Spleen (tissue), 11 donors: ENCODE measurements at regions not wholly inside any gene's neighbourhood (a gene's known extent, or its start where the extent isn't known, plus 50 kb on each side); places are given as distances from the start of the nearest gene placed in this dataset.

Source experiments
- DNase-seq: peaks from one replicate; pipeline ENCODE4 v3.0.0-alpha.2; 2020
- H3K27ac ChIP-seq, 8 donors: fragments of 200-600 bp; sonication (generic) in 7 of 8; 1 replicate in 4 of 8; 2 replicates in 4 of 8; pipeline versions ENCODE4 v1.5.0 to v1.8.0; 2016 to 2021; ENCODE audit warnings: inconsistent platforms in 4 of 8, mild to moderate bottlenecking in 4 of 8, moderate library complexity in 1 of 8
- H3K27me3 ChIP-seq, 7 donors: fragments of 200-600 bp; sonication (generic) in 6 of 7; replicated peaks in 1 of 7; 1 replicate in 4 of 7; 2 replicates in 3 of 7; pipeline versions ENCODE4 v1.5.0 to v1.8.0; 2016 to 2021; ENCODE audit warnings: inconsistent platforms in 3 of 7, mild to moderate bottlenecking in 1 of 7
- H3K36me3 ChIP-seq, 6 donors: fragments of 200-600 bp; sonication (generic) in 5 of 6; 1 replicate in 4 of 6; 2 replicates in 2 of 6; pipeline versions ENCODE4 v1.5.0 to v1.8.0; 2016 to 2021; ENCODE audit warnings: inconsistent platforms in 2 of 6
- H3K4me1 ChIP-seq, 6 donors: fragments of 200-600 bp; sonication (generic) in 5 of 6; 1 replicate in 3 of 6; 2 replicates in 3 of 6; pipeline versions ENCODE4 v1.5.0 to v1.8.0; 2016 to 2021; ENCODE audit warnings: inconsistent platforms in 3 of 6
- H3K4me3 ChIP-seq, 8 donors: fragments of 200-600 bp; sonication (generic) in 7 of 8; 1 replicate in 4 of 8; 2 replicates in 4 of 8; pipeline versions ENCODE4 v1.5.0 to v1.8.0; 2016 to 2021; ENCODE audit warnings: inconsistent platforms in 4 of 8, mild to moderate bottlenecking in 4 of 8, moderate library complexity in 2 of 8
- H3K9me3 ChIP-seq, 8 donors: fragments of 200-600 bp; sonication (generic) in 7 of 8; 1 replicate in 4 of 8; 2 replicates in 4 of 8; pipeline versions ENCODE4 v1.5.0 to v1.8.0; 2016 to 2021; ENCODE audit warnings: inconsistent platforms in 4 of 8
- CTCF ChIP-seq, 11 experiments: fragments of 200-600 bp in 7 of 11; fragments of 450-650 bp in 4 of 11; sonication (generic) in 4 of 11; IDR thresholded peaks in 8 of 11; conservative IDR thresholded peaks in 3 of 11; 1 replicate in 7 of 11; 2 replicates in 4 of 11; pipeline versions ENCODE4 v1.4.0 to v1.8.0; 2016 to 2021; ENCODE audit warnings: antibody characterized with exemption in 11 of 11, inconsistent platforms in 4 of 11, mild to moderate bottlenecking in 1 of 11
- POLR2A ChIP-seq, 3 donors: fragments of 450-650 bp; IDR thresholded peaks; one replicate each; pipeline ENCODE4 v1.5.1; 2017; ENCODE audit warnings: antibody characterized with exemption in 3 of 3, mild to moderate bottlenecking in 1 of 3
- POLR2AphosphoS5 ChIP-seq, 3 donors: sonication (generic); formaldehyde crosslinking; IDR thresholded peaks; one replicate each; pipeline ENCODE4 v1.5.1; 2017; ENCODE audit warnings: antibody characterized with exemption in 3 of 3
- WGBS, 5 donors: extraction: QIAGEN DNeasy Blood & Tissue Kit in 3 of 5; methylation state at CpG; one replicate each; pipeline versions ENCODE4 v1.1.5 to v1.1.7; 2013 to 2018; 5-methylcytosine and 5-hydroxymethylcytosine counted together
- intact Hi-C: fragments of 100-400 bp; cut with DNase I; formaldehyde crosslinking; loops from one replicate; pipeline ENCODE4 v1.15.0; 2023; ENCODE audit warnings: low total_unique reads
- donor health status: healthy with polysubstance abuse.
- donor health status: DM: no; HTN: no; CAD: no; lungs with moderate emphysema.
- donor health status: DM: no; HTN: no; CAD: no.
- donor health status: Bipolar disorder and iron deficiency.
- donor health status: healthy.
- donor health status: DM: no; HTN: no; CAD: no.
- donor health status: DM: yes; HTN: yes; CAD: no.

- no peaks in the 10 kb centered on the region for H3K4me1 ChIP-seq
- DNase-seq: no peak
- no peaks in the 10 kb centered on the region for H3K36me3 ChIP-seq
- no peak for TF ChIP-seq POLR2AphosphoS5 (IDR thresholded peaks at IDR 0.05)
- TF ChIP-seq CTCF (IDR thresholded peaks at IDR 0.05 in 8 of 11, conservative IDR thresholded peaks at IDR 0.05 in 3 of 11): no peak
- TF ChIP-seq POLR2A (IDR thresholded peaks at IDR 0.05): no peak
- H3K4me3 ChIP-seq: no peak overlapping the region
- H3K9me3 ChIP-seq: no peaks in the 10 kb centered on the region
- WGBS, 5 donors: 67 to 89% (median 80%) methylated on average over 2 of the region's 2 CpGs
- H3K27ac ChIP-seq: no peak overlapping the region
- no peaks in the 10 kb centered on the region for H3K27me3 ChIP-seq
- intact Hi-C loops: no loop called here
These were observed 70.8 kb upstream of the CHRDL1 start for GRCh38 chrX:110866421-110866820.

GRCh38 chrX:110863883-110864282, 68.3 kb upstream of the CHRDL1 start:
- no peak overlapping the region for H3K27ac ChIP-seq
- H3K27me3 ChIP-seq: peaks cover 0 to 10% (median 0%) of the 10 kb centered on the region in 7 donors
- WGBS, 5 donors: 53 to 96% (median 74%) methylated on average over 1 of the region's 1 CpG
- H3K36me3 ChIP-seq: no peaks in the 10 kb centered on the region
- no peaks in the 10 kb centered on the region for H3K4me1 ChIP-seq
- no peak for DNase-seq
- no peaks in the 10 kb centered on the region for H3K9me3 ChIP-seq
- TF ChIP-seq POLR2AphosphoS5 (IDR thresholded peaks at IDR 0.05): no peak
- TF ChIP-seq CTCF (IDR thresholded peaks at IDR 0.05 in 8 of 11, conservative IDR thresholded peaks at IDR 0.05 in 3 of 11): no peak
- no peak for TF ChIP-seq POLR2A (IDR thresholded peaks at IDR 0.05)
- intact Hi-C loops: no loop called here
- H3K4me3 ChIP-seq: no peak overlapping the region

- DNase-seq: no peak
- WGBS, 5 donors: 69 to 88% (median 78%) methylated on average over 2 of the region's 2 CpGs
- Histone ChIP-seq H3K4me1 (no peaks in the 10 kb centered on the region), H3K27ac (no peak overlapping the region), H3K9me3 (no peaks in the 10 kb centered on the region), H3K27me3 (peaks cover 0 to 18% (median 0%) of the 10 kb centered on the region in 7 donors), H3K36me3 (no peaks in the 10 kb centered on the region), H3K4me3 (no peak overlapping the region)
- TF ChIP-seq POLR2AphosphoS5 (IDR thresholded peaks at IDR 0.05) (no peak), POLR2A (IDR thresholded peaks at IDR 0.05) (no peak), CTCF (IDR thresholded peaks at IDR 0.05 in 8 of 11, conservative IDR thresholded peaks at IDR 0.05 in 3 of 11) (no peak)
- intact Hi-C loops: loop anchor here (10.0 kb wide), 1 partner anchor 704 kb away; no protein-coding TSS in a partner anchor
These were observed 62.9 kb upstream of the CHRDL1 start for GRCh38 chrX:110858565-110858964.

GRCh38 chrX:110853610-110854009, 58.0 kb upstream of the CHRDL1 start:
- intact Hi-C loops: loop anchor here (10.0 kb wide), 1 partner anchor 699 kb away; no protein-coding TSS in a partner anchor
- 29 to 57% (median 37%) methylated on average over 6 to 7 of the region's 7 CpGs for WGBS, 5 donors
- peaks cover 0 to 10% (median 0%) of the 10 kb centered on the region in 7 donors for H3K27me3 ChIP-seq

More at GRCh38 chrX:110853610-110854009, 58.0 kb upstream of the CHRDL1 start:
- Histone ChIP-seq H3K4me3 (no peak overlapping the region), H3K4me1 (no peaks in the 10 kb centered on the region), H3K27ac (no peak overlapping the region), H3K9me3 (no peaks in the 10 kb centered on the region), H3K36me3 (no peaks in the 10 kb centered on the region)
- TF ChIP-seq POLR2A (IDR thresholded peaks at IDR 0.05) (no peak), POLR2AphosphoS5 (IDR thresholded peaks at IDR 0.05) (no peak), CTCF (IDR thresholded peaks at IDR 0.05 in 8 of 11, conservative IDR thresholded peaks at IDR 0.05 in 3 of 11) (no peak)
- no peak for DNase-seq
